Muscle of arm (tissue), 1 donor: ENCODE measurements at regions not wholly inside any gene's neighbourhood (a gene's known extent, or its start where the extent isn't known, plus 50 kb on each side); places are given as distances from the start of the nearest gene placed in this dataset.
"Not testable (repeated sequence)": the region's sequence is repeated elsewhere in the genome, so short reads cannot be mapped to it uniquely, and the experiment has no call there.

Experiments used
- DNase-seq: peaks from one replicate; pipeline ENCODE4 v3.0.0-alpha.2; 2013

DNA sequence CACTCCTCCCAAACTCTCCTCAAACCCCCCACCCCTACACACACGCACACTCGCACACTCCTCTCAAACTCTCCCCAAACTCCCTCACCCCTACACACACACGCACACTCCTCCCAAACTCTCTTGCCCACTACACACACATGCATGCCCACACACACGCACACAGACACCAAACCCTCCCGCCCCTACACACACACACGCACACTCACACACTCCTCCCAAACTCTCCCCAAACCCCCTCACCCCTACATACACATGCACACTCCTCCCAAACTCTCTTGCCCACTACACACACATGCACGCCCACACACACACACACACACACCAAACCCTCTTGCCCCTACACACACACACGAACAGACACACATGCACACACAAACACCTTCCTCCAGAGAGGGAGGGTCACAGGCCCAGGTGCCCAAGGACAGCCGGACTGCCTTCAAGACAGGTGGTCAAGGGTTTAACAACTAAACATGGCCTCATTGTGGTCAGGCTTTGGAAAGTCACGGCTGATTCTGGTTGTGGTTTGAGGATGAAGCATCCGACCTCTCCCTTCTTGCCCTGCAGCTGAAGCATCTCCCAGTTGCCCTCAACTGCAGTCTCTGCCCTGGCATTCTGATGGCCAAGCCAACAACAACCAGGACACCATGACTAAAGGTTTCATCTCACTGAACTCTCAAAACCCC lies 72.3 kb upstream of the SNTG2 start:
- DNase-seq, result no peak

DNA sequence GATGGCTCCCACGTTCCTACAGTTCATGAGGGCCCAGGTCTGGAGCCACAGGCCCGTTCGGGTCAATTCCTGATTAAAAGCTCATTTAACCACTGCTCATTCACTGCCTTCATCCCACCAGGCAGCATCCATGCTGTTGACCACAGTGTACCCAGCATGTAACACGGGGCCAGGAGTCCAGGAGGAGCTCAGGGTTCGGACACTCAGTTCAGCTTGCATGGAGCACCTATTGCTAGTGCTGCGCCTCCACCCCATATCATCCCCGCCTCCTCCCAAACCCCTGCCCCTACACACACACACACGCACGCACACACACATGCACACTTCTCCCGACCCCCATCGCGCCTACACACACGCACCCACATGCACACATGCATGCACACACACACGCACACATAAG lies 72.9 kb upstream of the SNTG2 start:
- no peak for DNase-seq

DNA sequence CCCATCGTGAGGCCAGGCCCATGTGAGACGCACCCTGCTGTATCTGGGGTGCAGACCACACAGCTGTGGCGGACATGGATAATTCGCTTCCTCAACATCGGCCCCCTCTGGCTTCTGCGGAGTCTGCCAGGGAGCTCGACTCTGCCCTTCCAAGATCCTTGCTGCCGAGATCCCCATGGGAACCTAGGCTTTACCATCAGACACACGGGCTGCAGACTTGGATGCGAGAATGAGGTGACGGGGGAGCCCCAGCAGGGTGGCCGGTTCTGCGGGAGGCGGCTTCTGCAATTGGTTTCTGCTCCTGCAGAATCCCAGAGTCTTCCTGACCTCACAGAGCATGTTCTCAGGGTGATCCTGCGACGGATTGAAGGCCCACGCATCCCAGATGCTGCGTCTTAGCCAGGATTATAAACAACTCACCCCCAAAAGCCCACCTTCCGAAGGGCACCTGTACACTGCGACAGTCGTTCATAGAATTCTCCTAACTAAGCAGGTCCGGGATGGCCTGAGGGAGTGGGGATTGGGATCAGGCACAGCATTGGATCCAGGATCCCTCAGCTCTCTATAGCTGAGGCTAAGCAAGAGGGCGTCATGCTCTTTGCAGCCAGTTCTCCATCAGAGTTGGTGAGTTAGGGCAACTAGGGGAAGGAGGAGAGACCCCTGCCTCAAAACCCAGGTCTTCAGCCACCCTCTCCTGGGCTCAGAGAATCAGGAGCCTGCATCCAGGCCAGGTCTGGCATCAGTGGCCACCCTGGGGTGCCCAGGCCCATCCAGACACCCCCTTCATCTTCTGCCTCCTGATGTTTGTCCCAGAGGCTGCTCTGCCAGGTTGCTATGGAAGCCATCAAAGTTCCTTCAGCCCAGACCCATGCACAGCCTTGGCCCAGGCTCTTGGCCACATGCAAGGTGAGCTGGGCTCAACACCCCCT lies 74.7 kb upstream of the SNTG2 start:
- no peak for DNase-seq

DNA sequence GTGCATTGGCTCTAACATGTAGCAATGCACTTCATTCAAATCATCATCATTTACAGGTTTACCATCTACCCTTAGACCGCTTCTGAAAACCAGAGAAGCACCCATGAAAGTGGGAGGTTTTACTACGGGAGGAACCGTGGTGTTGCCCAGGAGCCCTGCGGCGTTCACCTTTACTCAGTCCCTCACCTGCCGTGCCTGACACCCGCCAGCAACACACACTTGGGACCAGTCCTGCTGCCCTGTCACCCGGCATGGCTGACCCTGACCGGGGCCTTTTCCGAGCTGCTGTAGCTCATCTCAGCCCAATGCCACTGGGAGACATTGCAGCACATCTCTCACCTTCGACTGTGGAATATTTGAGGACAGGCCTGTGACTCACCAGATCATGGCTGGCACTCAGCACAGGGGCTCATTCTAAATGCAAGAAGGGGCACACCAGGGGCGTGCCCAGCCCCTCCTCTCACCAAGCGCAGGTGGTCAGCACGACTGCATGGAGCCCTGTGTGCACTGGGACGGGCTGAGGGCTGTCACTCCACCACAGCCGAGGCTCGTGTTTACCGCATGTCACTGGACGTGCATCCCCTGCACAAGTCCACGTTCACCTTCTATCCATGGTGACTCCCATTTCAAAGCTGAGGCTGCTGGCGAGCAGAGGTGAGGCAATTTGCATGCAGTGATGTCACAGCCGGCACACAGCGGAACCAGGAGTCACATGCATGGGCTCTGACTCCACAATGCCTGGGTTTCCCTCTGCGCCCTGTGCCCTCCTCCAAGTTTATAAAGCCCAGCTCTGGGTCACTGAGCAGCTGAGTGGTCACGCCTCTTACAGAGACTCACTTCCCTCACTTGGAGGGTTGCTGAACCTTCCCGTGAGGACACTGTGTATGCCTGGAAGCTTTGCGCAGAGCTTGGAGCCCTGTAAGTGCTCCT lies 76.7 kb upstream of the SNTG2 start:
- DNase-seq, result no peak

DNA sequence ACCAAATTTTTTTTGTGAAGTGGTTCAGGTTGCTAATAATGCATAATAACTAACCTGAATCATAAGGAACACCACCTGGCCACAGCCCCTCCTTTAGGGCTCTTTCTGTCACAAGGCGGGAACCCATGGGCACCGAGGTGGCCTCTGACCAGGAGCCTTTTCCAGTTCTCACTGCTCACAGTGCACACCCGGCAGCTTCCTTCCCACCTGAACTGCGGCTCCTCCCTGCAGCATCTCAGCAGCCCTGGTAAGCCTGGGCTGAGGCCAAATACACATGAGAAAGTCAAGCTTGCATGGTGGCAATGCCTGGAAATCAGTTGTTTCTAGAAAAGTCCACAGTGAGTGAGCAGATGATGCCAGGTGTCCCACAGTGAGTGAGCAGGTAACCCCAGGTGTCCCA lies 77.6 kb upstream of the SNTG2 start:
- DNase-seq, result no peak

DNA sequence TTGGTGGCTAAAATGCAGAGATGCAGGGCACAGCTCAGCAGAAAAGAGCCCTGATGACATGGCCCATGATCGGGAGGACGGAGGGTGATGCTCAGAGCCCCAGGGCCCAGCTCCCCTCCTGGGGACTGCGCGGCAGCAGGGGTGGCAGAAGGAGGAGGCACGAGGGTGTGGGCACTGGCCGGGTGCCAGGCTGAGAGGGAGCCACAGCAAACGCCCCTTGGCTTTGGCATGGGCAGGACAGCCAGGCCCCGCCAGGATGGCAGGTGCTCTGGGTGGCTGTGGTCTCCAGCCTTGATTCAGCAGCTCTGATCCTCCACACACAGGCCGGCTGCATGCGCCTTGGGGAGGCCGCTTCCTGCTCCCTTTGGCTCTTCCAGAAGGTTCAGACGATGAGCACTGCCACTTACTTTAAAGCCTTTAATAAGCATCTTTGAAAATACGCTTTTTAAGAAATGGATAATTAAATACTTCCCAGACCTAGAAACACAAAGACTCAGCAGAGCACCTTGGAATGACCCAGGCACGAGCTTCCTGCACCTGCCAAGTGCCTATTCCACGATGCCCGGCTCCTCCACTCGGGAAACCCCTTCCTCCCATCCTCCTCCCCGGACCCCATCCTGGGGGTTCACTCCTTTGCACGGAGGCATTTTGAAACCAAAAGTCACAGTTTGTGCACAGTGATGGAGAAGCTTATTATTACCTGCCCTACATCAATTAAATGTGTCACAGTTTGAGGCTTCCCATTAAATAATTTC lies 78.5 kb upstream of the SNTG2 start:
- no peak for DNase-seq

DNA sequence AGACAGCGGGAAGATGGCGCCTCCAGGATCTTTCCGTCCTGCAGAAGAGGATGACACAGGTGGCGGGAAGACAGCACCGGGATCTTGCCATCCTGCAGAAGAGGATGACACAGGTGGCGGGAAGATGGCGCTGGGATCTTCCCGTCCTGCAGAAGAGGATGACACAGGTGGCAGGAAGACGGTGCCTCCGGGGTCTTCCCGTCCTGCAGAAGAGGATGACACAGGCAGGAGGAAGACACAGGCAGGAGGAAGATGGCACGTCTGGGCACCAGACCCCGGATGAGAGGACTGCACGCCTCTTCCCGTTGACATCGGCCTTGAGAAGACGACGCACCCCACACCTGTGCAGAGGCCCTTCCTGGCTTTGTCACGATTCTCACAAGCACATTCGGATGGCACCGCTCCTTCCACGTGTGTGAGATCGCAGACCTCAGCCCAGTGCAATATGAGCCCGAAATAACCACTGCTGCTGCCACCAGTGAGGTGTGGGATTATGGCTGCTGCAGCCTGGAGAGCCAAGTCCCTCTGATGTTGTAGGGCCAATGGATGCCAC lies 79.4 kb upstream of the SNTG2 start:
- DNase-seq, result no peak

DNA sequence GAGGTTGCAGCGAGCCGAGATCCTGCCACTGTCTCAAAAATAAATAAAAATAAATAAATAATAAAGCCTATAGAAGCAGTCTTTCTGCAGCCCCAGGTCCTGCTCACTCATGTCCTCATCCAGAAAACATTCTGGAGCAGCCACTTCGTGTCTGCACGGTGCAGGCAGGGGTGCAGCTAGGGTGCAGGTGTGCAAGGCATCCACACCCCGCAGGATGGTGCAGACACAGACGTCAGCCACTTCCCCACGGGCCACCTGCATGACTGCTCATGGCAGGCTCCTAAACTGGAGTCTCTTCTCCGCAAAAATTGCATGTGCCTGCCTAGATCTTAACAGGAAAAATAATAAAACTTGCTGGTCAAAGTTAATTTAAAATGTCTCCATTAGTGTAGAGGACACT lies 80.2 kb upstream of the SNTG2 start:
- no peak for DNase-seq

DNA sequence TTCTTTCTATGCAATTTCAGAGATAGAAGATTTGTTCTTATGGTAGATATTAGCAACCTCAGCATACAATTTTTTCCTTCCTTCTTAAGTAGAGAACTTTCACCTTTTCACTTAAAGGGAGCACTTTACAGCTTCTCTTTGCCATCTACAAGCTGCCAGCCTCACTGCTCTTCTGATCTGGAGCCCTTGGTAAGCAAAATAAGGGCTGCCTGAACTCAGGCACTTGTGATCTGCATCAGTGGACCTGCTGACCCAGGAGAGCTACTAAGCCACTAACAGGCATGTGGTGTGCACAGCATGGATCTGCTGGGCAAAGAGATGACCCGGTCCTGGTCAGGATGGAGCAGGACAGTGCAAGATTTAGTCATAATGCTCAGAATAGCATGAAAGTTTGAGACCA lies 80.8 kb upstream of the SNTG2 start:
- no peak for DNase-seq

DNA sequence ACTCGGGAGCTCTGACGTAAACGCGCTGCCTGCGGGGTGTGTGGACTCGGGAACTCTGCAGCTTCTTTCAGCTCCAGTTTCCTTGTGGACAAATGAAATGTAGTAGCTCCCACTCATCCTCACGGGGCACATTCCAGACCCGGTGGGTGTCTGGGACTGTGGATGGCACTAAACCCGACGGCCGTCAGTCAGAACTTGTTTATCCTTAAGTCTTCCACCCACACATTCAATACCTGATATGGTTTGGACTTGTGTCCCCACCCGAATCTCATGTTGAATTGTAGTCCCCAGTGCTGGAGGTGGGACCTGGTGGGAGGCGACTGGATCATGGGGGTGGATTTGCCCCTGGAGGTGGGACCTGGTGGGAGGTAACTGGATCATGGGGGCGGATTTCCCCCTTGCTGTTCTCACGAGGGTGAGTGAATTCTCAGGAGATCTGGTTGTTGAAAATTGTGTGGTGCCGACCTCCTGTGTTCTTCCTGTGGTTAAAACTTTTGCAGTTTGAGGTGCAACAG lies 81.2 kb upstream of the SNTG2 start:
- DNase-seq, result no peak

DNA sequence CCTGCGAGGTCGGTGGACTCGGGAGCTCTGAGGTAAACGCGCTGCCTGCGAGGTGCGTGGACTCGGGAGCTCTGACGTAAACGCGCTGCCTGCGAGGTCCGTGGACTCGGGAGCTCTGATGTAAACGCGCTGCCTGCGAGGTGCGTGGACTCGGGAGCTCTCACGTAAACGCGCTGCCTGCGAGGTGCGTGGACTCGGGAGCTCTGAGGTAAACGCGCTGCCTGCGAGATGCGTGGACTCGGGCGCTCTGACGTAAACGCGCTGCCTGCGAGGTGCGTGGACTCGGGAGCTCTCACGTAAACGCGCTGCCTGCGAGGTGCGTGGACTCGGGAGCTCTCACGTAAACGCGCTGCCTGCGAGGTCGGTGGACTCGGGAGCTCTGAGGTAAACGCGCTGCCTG lies 81.8 kb upstream of the SNTG2 start:
- not testable (repeated sequence) for DNase-seq

DNA sequence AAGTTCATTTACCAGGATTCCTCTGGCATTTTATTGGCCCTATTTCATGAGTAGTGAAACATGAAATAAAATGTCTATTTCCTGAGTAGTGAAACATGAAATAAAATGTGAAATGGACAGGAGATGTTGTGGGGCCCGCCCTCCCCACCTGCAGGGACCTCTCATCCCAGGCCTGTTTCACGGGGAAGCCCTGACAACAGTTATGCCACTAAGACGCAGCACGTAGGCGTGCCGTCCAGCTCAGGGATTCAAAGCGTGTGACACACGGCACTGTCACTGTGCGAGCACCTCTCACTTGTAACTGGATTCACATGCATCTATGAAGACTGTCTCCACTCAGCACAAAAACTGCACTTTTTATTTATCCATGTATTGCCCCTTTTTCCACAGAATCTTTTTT lies 83.4 kb upstream of the SNTG2 start:
- DNase-seq, result no peak

DNA sequence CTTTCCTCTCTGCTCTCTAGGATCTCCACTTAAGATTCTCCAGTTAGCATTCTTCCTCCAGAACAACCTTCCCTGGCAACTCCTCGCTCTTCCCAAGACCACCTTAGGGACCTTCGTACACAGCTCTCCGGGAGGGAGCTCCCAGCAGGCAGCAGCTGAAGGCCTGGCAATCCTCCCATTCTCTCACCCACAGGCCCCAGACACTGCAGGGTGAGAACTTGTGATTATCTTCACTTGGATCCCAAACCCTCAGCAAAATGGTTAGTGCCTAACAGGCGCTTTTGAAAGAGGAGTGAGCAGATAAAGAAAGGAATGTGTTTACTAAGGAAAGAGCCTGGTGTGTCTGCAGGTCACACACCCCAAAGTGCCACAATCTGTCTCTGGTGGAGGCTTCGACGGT lies 83.8 kb upstream of the SNTG2 start:
- DNase-seq, result no peak

DNA sequence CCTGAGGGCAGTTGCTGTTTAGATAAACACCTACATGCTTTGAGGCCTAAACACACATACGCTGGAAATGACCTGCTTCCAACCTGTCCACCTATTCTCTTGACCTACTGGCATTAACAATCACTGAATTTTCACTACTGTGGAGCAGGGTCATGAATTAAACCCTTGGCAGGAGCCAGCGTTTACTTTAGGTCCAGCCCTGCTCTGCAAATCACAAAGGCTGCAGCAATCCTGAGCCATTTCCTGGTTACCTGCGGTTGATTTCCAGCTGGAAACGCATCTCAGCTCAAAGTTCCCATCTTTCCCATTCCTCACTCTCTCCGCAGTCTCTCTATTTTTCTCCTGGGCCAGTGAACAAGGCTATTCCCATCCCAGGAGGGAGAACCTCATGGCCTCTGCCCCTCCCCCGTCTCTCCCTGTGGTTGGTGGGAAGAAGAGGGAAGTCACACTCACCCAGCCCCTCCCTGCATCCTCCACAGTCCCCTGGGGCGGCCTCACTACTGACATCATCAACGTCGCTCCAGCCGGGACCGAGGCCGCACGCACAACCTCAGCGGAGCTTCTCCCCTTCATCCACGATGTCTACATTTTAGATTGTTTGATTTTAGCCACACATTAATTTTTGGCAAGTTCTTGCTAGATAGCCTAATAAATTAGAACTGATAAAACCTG lies 84.5 kb upstream of the SNTG2 start:
- DNase-seq, result no peak

DNA sequence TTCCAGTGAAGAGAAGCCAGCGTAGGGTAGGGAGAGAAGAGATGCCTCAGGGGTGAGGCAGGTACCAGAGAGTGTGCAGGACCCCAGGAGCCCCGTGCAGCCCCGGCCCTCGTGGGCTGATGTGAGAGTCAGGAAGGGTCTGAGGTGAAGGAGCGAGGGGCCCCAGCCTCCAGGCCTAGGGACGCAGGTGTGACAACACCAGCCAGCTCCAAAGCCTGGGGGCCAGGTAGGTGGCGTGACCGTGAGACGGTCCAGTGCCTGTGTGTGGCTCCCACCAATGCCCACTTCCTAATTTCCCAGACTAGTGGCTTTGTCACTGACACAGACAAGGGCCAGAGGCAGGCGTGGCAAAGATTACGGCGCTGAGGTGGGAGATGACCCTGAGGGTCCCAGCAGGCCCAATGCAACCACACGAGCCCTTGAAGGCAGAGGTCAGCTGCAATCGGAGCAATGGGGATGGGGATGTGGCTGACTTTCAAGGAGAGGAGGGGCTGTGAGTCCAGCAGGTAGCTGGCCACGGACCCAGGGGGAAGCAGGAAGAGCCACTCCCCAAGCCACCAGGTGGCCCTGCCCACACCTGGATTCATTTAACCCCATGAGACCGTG lies 86.0 kb upstream of the SNTG2 start:
- no peak for DNase-seq

DNA sequence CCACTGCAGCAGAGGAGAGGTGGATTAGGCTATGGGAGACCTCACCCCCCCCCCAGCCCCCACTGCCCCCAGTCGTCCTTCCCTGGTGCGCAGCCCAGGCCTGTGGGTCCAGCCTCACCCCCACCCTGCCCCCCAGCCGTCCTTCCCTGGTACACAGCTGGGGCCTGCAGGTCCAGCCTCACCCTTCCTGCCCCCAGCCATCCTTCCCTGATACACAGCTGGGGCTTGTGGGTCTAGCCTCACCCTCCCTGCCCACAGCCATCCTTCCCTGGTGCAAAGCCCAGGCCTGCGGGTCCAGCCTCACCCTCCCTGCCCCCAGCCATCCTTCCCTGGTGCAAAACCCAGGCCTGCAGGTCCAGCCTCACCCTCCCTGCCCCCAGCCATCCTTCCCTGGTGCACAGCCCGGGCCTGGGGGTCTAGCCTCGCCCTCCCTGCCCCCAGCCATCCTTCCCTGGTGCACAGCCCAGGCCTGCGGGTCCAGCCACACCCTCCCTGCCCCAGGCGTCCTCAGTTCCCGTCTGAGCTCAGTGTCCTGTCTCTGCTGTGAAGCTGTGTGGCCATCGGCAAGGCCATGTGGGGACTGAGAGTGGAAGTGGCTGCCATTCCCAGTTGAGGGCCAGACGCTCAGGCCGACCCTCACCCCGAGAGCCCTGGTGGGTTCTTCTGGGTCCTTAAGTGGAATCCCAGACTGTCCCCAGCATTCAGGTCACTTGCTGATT lies 86.8 kb upstream of the SNTG2 start:
- DNase-seq, result no peak

DNA sequence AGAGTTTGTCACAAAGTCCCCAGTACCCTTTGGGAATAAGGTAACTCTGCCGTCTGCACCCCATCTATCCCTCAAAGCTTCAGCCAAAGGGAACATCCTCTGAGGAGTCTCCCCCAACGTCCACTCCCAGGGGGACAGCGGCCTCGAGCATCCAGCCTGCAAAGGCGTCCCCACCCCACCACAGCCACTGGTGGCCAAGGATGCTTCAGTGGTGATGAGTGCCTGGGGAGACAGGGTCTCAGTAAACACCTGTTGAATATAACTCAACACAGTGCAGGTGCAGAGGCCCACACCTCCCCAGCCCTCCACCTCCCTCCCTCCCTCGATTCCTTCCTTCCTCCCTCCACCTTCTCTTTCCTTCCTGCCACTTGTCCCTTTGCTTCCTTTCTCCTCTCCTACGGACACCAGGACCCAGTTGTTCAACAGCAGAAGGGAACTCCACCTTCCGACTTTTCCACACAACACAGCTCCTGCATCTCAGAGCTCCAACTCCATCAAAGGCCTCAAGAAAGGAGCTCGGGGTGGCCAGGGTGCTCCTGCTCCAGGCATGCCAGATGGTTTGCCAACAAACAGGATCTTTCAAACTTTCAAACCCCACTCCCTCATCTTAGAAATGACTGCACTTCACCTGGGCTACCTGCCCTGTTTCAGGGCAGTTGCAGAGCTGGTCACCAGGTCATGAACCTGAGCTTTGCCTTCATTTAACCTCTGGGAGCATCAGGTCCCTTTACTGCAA lies 87.8 kb upstream of the SNTG2 start:
- DNase-seq, result no peak

DNA sequence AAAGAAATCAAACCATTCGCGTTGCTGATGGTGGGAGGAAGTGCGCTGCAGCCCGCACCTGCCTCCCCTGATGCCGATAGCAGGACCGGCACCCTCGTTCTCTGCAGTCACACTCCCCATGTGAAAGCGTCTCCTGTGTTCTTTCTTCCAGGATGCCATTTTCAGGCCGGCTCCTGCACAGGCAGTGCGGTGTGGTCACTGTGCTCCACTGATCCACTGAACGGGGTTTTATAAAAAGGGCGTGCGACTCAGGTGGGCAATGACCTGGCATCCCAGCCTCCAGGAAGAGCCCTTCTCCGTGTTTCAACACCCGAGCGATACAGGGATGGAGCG lies 88.3 kb upstream of the SNTG2 start:
- no peak for DNase-seq
